ENCODE measurements at regions not wholly inside any gene's neighbourhood (a gene's known extent, or its start where the extent isn't known, plus 50 kb on each side); places are given as distances from the start of the nearest gene placed in this dataset.
A peak's percentile ranks its signal among the peaks of the same experiment; 100 is the strongest.
"Not testable (repeated sequence)": the region's sequence is repeated elsewhere in the genome, so short reads cannot be mapped to it uniquely, and the experiment has no call there.

GRCh38 chr12:124645530-124646244, 78.3 kb upstream of the NCOR2 start:
- WGBS (ENCODE audit: insufficient coverage) = 96% methylated on average over 7 of the region's 18 CpGs
- H2AFZ ChIP-seq (ENCODE audit: insufficient read depth, low read depth, low read length, poor library complexity, severe bottlenecking) = peak overlapping the region; percentile 77
- DNase-seq = no peak
- Mint-ChIP-seq H3K27ac (peak overlapping the region in 5 of 7 donors; percentile 34 to 94 (median 83)), H3K4me3 (no peak overlapping the region), H3K27me3 (ENCODE audit: low read depth in 3 of 3) (peaks cover 0 to 6% (median 0%) of the 10 kb centered on the region in 3 donors), H3K4me1 (peaks cover 39% of the 10 kb centered on the region), H3K9me3 (peaks cover 10 to 20% (median 13%) of the 10 kb centered on the region in 7 donors), H3K36me3 (peaks cover 6 to 13% of the 10 kb centered on the region in 2 donors)
- H3K27me3 ChIP-seq (ENCODE audit: control insufficient read depth in 2 of 2, insufficient read depth in 2 of 2, low read length in 2 of 2) = no peaks in the 10 kb centered on the region
- peak overlapping the region in 1 of 3 experiments; percentile 55 for H3K4me3 ChIP-seq (replicated peaks in 1 of 3; ENCODE audit: low read depth in 2 of 3, low read length in 3 of 3)
- H3K9me3 ChIP-seq (replicated peaks in 1 of 2; ENCODE audit: control insufficient read depth in 1 of 2, insufficient read depth in 1 of 2, low read length in 2 of 2) = peaks cover 8 to 15% of the 10 kb centered on the region in 2 donors
- H3K4me2 ChIP-seq (replicated peaks; ENCODE audit: extremely low read depth, low read length, poor library complexity, severe bottlenecking) = peak overlapping the region; percentile 65
- no peak for TF ChIP-seq CTCF (IDR thresholded peaks at IDR 0.05)
- no peaks in the 10 kb centered on the region for H3K79me2 ChIP-seq (ENCODE audit: insufficient read depth, low read length)
- no peaks in the 10 kb centered on the region for H4K20me1 ChIP-seq (ENCODE audit: insufficient read depth, low read length)
- intact Hi-C loops (cut with micrococcal nuclease) = loop anchor here in 1 of 2 donors (5.0 kb wide), 1 partner anchor 38 kb away; no protein-coding TSS in a partner anchor
- peaks cover 27 to 36% of the 10 kb centered on the region in 2 donors for H3K4me1 ChIP-seq (ENCODE audit: control insufficient read depth in 1 of 2, insufficient read depth in 2 of 2, low read length in 2 of 2)
- H3K27ac ChIP-seq (ENCODE audit: low read depth in 1 of 2, low read length in 2 of 2) = peak overlapping the region; percentile 73 to 81
- no peaks in the 10 kb centered on the region for H3K36me3 ChIP-seq (replicated peaks in 1 of 2; ENCODE audit: control insufficient read depth in 1 of 2, insufficient read depth in 2 of 2, low read length in 2 of 2)
- peak overlapping the region; percentile 44 for H3K9ac ChIP-seq (ENCODE audit: insufficient read depth, low read length, poor library complexity, severe bottlenecking)

- not testable (repeated sequence) for H3K36me3 ChIP-seq (replicated peaks in 1 of 2; ENCODE audit: control insufficient read depth in 1 of 2, insufficient read depth in 2 of 2, low read length in 2 of 2); H3K27ac Mint-ChIP-seq; H3K79me2 ChIP-seq (ENCODE audit: insufficient read depth, low read length); H3K4me3 ChIP-seq (replicated peaks in 1 of 3; ENCODE audit: low read depth in 2 of 3, low read length in 3 of 3); H3K4me3 Mint-ChIP-seq; H3K27me3 ChIP-seq (ENCODE audit: control insufficient read depth in 2 of 2, insufficient read depth in 2 of 2, low read length in 2 of 2); H3K4me2 ChIP-seq (replicated peaks; ENCODE audit: extremely low read depth, low read length, poor library complexity, severe bottlenecking); H3K27ac ChIP-seq (ENCODE audit: low read depth in 1 of 2, low read length in 2 of 2); H3K9ac ChIP-seq (ENCODE audit: insufficient read depth, low read length, poor library complexity, severe bottlenecking); H4K20me1 ChIP-seq (ENCODE audit: insufficient read depth, low read length); H2AFZ ChIP-seq (ENCODE audit: insufficient read depth, low read depth, low read length, poor library complexity, severe bottlenecking); DNase-seq; H3K27me3 Mint-ChIP-seq (ENCODE audit: low read depth in 3 of 3)
- peaks cover 8 to 26% of the 10 kb centered on the region in 2 donors for H3K9me3 ChIP-seq (replicated peaks in 1 of 2; ENCODE audit: control insufficient read depth in 1 of 2, insufficient read depth in 1 of 2, low read length in 2 of 2)
- H3K4me1 ChIP-seq (ENCODE audit: control insufficient read depth in 1 of 2, insufficient read depth in 2 of 2, low read length in 2 of 2) = peaks cover 45 to 51% of the 10 kb centered on the region in 2 donors
- intact Hi-C loops (cut with micrococcal nuclease) = loop anchor here in 1 of 2 donors (5.0 kb wide), 1 partner anchor 39 kb away; no protein-coding TSS in a partner anchor
- peaks cover 16 to 20% of the 10 kb centered on the region in 2 donors for H3K36me3 Mint-ChIP-seq
- WGBS (ENCODE audit: insufficient coverage) = 100% methylated on average over 1 of the region's 6 CpGs
- H3K9me3 Mint-ChIP-seq = peaks cover 20 to 33% (median 23%) of the 10 kb centered on the region in 7 donors
- peaks cover 54% of the 10 kb centered on the region for H3K4me1 Mint-ChIP-seq
Measured at GRCh38 chr12:124643768-124644167, 76.4 kb upstream of the NCOR2 start.

Measured in CD14-positive monocyte (primary cell).